ENCODE measurements at regions not wholly inside any gene's neighbourhood (a gene's known extent, or its start where the extent isn't known, plus 50 kb on each side); places are given as distances from the start of the nearest gene placed in this dataset.
A peak's percentile ranks its signal among the peaks of the same experiment; 100 is the strongest.

DNA sequence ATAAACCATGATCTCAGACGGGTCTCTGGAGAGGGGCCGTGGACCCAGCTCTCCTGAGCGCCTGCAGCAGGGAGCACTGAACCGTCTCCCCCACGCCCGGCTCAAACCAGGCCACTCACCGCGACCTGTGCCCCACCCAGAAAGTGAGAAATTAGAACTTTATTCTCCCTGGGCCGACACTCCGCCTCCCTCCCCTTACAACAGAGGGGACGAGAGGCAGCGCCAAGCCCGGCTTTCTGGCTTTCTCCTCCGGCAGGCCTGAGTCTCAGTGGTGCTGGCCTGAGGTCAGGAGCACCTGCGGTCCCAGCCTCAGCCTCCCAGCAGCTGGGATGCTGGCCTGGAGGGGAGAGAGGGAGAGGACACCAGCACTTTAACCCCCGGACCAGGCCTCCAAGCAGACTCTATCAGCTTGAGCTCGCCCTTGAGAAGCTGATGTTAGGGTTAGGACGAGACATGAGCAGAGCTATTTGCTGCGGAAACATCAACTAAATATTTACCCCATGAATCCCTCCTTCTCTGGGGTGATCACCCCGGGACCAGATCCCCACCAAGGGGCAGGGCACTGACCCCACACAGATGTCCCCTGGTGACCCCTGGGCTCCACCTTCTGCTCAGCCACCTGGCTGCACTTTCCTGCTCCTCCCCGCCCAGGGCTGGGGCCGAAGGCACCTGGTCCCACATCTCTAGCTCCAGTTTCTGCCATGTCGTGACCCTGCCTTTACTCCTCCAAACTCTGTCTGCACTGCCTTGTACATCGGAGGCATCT, 856.3 kb upstream of the SALL3 start:
- Mint-ChIP-seq H3K4me3 (no peak overlapping the region), H3K27ac (no peak overlapping the region), H3K4me1 (peaks cover 27% of the 10 kb centered on the region), H3K36me3 (ENCODE audit: low read depth) (no peaks in the 10 kb centered on the region), H3K27me3 (ENCODE audit: low read depth, poor library complexity) (peaks cover 16% of the 10 kb centered on the region), H3K9me3 (peaks cover 24% of the 10 kb centered on the region)
- TF ChIP-seq, protein P1, sequence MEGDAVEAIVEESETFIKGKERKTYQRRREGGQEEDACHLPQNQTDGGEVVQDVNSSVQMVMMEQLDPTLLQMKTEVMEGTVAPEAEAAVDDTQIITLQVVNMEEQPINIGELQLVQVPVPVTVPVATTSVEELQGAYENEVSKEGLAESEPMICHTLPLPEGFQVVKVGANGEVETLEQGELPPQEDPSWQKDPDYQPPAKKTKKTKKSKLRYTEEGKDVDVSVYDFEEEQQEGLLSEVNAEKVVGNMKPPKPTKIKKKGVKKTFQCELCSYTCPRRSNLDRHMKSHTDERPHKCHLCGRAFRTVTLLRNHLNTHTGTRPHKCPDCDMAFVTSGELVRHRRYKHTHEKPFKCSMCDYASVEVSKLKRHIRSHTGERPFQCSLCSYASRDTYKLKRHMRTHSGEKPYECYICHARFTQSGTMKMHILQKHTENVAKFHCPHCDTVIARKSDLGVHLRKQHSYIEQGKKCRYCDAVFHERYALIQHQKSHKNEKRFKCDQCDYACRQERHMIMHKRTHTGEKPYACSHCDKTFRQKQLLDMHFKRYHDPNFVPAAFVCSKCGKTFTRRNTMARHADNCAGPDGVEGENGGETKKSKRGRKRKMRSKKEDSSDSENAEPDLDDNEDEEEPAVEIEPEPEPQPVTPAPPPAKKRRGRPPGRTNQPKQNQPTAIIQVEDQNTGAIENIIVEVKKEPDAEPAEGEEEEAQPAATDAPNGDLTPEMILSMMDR (IDR thresholded peaks at IDR 0.05) = no peak
- no peak for DNase-seq

DNA sequence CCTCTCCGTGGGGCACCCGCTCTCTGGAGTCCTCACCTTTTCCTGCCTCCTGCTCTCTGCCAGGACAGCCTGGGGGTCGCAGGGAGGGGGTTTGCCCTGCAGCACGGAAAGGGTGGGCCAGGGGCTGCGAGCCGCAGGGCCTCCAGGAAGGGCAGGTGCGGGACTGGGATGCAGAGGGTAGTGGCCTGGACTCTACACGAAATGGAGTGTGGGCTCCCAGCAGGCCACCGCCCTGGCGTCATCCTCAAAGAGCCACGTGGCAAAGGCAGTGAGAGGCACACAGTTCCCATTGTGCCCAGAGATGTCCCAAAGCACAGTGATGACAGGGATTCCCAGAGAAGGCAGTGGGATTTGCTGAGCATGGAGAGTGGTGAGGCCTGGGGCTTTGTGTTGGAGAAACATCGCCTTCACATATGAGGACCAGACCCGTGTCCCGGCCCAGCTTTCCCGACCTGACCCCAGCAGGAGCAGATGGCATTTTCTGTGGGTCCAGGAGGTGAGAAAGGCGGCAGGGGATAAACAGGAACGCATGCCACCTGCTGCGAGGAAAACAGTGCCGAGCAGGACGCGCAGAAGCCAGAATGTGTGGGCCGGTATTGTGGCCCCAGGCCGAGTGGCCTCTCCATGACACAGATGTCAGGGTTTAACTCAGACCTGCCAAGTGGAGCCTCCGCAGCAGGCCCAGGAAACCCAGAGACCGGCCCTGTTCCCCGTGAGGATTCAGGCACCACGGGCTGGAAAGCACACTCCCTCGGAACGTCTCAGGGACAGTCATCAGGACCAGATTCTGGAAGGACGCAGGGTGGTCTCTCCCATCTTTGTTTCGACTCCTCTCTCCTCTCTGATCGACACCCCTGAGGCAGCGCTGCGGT, 855.5 kb upstream of the SALL3 start:
- no peaks in the 10 kb centered on the region for H3K36me3 Mint-ChIP-seq (ENCODE audit: low read depth)
- DNase-seq = no peak
- no peak overlapping the region for H3K4me3 Mint-ChIP-seq
- H3K27me3 Mint-ChIP-seq (ENCODE audit: low read depth, poor library complexity) = peaks cover 16% of the 10 kb centered on the region
- H3K27ac Mint-ChIP-seq = no peak overlapping the region
- peaks cover 27% of the 10 kb centered on the region for H3K4me1 Mint-ChIP-seq
- TF ChIP-seq, protein P1 (IDR thresholded peaks at IDR 0.05) = no peak
- peaks cover 18% of the 10 kb centered on the region for H3K9me3 Mint-ChIP-seq

DNA sequence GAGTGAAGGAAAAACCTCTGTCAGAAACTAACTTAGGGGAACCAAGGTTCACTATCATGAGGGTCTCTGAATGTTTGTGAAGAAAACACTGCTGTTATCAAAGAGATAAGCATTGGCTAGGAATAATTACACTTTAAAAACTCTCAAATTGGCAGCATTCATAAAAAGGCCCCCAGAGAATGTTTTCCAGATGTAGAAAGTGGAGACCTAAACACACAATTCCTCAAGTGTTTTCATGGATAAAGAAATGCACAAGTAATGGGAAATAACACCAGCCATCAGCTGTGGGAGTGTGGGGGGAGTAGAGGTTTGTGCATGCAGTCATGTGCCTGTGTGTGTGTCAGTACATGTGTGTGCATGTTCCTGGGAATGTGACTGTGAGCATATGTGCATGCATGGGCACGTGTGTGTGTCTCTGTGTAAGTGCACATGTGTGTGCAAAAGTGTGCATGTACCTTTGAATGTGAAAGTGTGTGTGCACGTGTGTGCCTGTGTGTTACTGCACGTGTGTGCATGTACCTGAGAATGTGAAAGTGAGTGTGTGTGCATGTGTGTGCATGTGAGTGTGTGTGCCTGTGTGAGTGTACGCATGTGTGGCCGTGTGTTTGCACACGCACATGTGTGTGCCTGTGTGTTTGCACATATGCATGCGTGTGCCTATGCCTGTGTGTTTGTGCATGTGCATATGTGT, 854.3 kb upstream of the SALL3 start:
- no peak overlapping the region for H3K4me3 Mint-ChIP-seq
- no peaks in the 10 kb centered on the region for H3K36me3 Mint-ChIP-seq (ENCODE audit: low read depth)

DNA sequence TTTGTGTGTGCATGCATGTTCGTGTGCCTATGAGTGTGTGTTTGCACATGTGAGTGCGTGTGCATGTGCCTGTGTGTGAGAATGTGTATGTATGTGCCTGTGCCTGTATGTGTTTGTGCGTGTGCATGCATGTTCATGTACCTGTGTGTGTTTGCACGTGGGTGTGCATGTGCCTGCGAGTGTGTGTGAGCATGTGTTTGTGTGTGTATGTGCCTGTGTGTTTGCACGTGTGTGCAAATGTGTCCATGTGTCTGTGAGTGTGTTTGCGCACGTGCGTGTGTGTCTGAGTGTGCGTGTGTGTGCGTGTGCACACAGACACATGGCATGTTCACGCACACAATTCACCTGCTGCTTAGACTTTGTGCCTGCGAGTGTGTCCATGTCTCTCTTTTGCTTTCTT, 853.5 kb upstream of the SALL3 start:
- H3K4me3 Mint-ChIP-seq = no peak overlapping the region
- H3K27ac Mint-ChIP-seq = no peak overlapping the region
- peaks cover 20% of the 10 kb centered on the region for H3K27me3 Mint-ChIP-seq (ENCODE audit: low read depth, poor library complexity)
- peaks cover 39% of the 10 kb centered on the region for H3K4me1 Mint-ChIP-seq
- peaks cover 3% of the 10 kb centered on the region for H3K9me3 Mint-ChIP-seq
- TF ChIP-seq, protein P1 (IDR thresholded peaks at IDR 0.05) = no peak
- DNase-seq = no peak
- no peaks in the 10 kb centered on the region for H3K36me3 Mint-ChIP-seq (ENCODE audit: low read depth)

More for the DNA sequence above, 854.3 kb upstream of the SALL3 start:
- TF ChIP-seq, protein P1 (IDR thresholded peaks at IDR 0.05) = no peak
- Mint-ChIP-seq H3K27ac (no peak overlapping the region), H3K4me1 (peaks cover 31% of the 10 kb centered on the region), H3K27me3 (ENCODE audit: low read depth, poor library complexity) (peaks cover 16% of the 10 kb centered on the region), H3K9me3 (peaks cover 7% of the 10 kb centered on the region)
- DNase-seq = no peak

DNA sequence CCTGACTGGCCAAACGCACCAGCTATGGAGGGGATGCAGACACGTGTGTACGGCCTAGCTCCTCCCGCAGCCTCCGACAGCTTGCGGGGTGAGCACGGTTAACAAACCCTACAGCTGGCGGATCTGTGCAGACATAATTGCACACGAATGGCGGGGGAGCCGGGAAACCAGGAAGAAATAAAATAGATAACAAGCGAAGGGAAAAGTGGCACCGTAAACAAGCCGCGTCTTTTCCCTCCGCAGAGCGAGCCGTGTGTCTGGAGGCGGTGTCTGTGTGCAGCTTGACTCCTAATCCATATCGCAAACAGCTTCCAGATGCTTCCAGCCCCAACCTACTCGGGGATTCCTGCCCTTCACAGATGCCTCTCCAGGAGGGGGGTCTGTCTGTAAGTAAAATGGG, 853.1 kb upstream of the SALL3 start:
- DNase-seq = no peak
- H3K27me3 Mint-ChIP-seq (ENCODE audit: low read depth, poor library complexity) = peaks cover 20% of the 10 kb centered on the region
- no peak overlapping the region for H3K4me3 Mint-ChIP-seq
- peaks cover 43% of the 10 kb centered on the region for H3K4me1 Mint-ChIP-seq
- TF ChIP-seq, protein P1 (IDR thresholded peaks at IDR 0.05) = no peak
- H3K27ac Mint-ChIP-seq = peak overlapping the region; percentile 80
- no peaks in the 10 kb centered on the region for H3K36me3 Mint-ChIP-seq (ENCODE audit: low read depth)
- peaks cover 3% of the 10 kb centered on the region for H3K9me3 Mint-ChIP-seq
